K562 (cell line): ENCODE measurements at regions not wholly inside any gene's neighbourhood (a gene's known extent, or its start where the extent isn't known, plus 50 kb on each side); places are given as distances from the start of the nearest gene placed in this dataset.
A peak's percentile ranks its signal among the peaks of the same experiment; 100 is the strongest.

Source experiments
- ATAC-seq: fragments of 200-7000 bp; cut with Tn5 transposase; 3 replicates; pipeline ENCODE4 v1.9.1; 2020; ENCODE audit warnings: moderate library complexity
- BruUV-seq: library from RNA; stranded (reverse); fragments of 400-500 nt; replicated peaks from 2 replicates; lab custom pipeline; 2021; lab: Mats Ljungman, UMichigan
- CTCF ChIA-PET: fragments of 300-600 bp; formaldehyde crosslinking; extraction: SDS; loops from one replicate; lab custom pipeline; 2021; ENCODE audit warnings: low intra/inter-chr PET ratio; lab: Yijun Ruan, JAX
- POLR2A ChIA-PET: fragments of 300-600, 350-650 bp; sonication (Branson Sonifier 250); formaldehyde crosslinking; extraction: SDS; loops from one replicate; lab custom pipeline; 2021; ENCODE audit warnings: antibody characterized with exemption, inconsistent platforms; lab: Yijun Ruan, JAX
- DNase-seq, 4 experiments: peaks; one replicate each; pipeline versions ENCODE4 v3.0.0 to v3.0.0-alpha.2; 2011 to 2018; ENCODE audit warnings: low spot score in 3 of 4, mixed read lengths in 3 of 4; ENCODE audit errors: extremely low read depth in 1 of 4
- FAIRE-seq: peaks from 2 replicates; lab custom pipeline; 2011; peaks lifted over from hg19 to GRCh38; lab: Jason Lieb, UNC
- H2AFZ ChIP-seq: 2 replicates; pipeline ENCODE4 v1.6.0; 2011; ENCODE audit warnings: low read depth, low read length, control low read depth, inconsistent platforms
- H3K27ac ChIP-seq: fragments of 200-600 bp; 3 replicates; pipeline ENCODE4 v1.8.0; 2011; ENCODE audit warnings: low read depth, mild to moderate bottlenecking, control low read depth, inconsistent platforms, low read length, moderate library complexity, mixed read lengths; ENCODE audit errors: extremely low read depth
- H3K27me3 ChIP-seq, 2 experiments: fragments of 300-600 bp in 1 of 2; 2 replicates in 1 of 2; 3 replicates in 1 of 2; pipeline versions ENCODE4 v1.6.0 to v1.8.0; 2011; ENCODE audit warnings: inconsistent platforms in 2 of 2, low read length in 2 of 2, mild to moderate bottlenecking in 1 of 2, mixed read lengths in 1 of 2, moderate library complexity in 1 of 2; ENCODE audit not compliant: control insufficient read depth in 2 of 2, insufficient read depth in 2 of 2
- H3K36me3 ChIP-seq: fragments of 300-600 bp; 3 replicates; pipeline ENCODE4 v1.8.0; 2011; ENCODE audit warnings: mild to moderate bottlenecking, low read length, inconsistent platforms; ENCODE audit not compliant: control insufficient read depth, insufficient read depth
- H3K4me1 ChIP-seq, 2 experiments: fragments of 200-600 bp in 1 of 2; replicated peaks in 1 of 2; 2 replicates in 1 of 2; 3 replicates in 1 of 2; pipeline versions ENCODE4 v1.5.1 to v1.8.0; 2011; ENCODE audit warnings: inconsistent platforms in 2 of 2, low read length in 2 of 2, mild to moderate bottlenecking in 1 of 2, mixed read lengths in 1 of 2, moderate library complexity in 1 of 2; ENCODE audit not compliant: control insufficient read depth in 2 of 2, insufficient read depth in 2 of 2
- H3K4me2 ChIP-seq: 2 replicates; pipeline ENCODE4 v1.6.1; 2011; ENCODE audit warnings: low read length, control low read depth, inconsistent platforms, mixed read lengths; ENCODE audit not compliant: insufficient read depth
- H3K4me3 ChIP-seq: fragments of 200-600 bp; sonication (generic), shearing (Covaris generic); 2 replicates; pipeline ENCODE4 v1.5.1; 2016; ENCODE audit warnings: control low read depth, inconsistent platforms
- H3K79me2 ChIP-seq: fragments of 200-600 bp; 3 replicates; pipeline ENCODE4 v1.8.0; 2011; ENCODE audit warnings: low read length, inconsistent platforms; ENCODE audit not compliant: control insufficient read depth, insufficient read depth
- H3K9ac ChIP-seq, 2 experiments: 2 replicates each; pipeline versions ENCODE4 v1.6.0 to v1.6.1; 2011; ENCODE audit warnings: low read depth in 2 of 2, low read length in 2 of 2, control low read depth in 1 of 2, inconsistent platforms in 1 of 2, mild to moderate bottlenecking in 1 of 2, mixed read lengths in 1 of 2; ENCODE audit not compliant: insufficient read depth in 1 of 2
- H3K9me1 ChIP-seq: one replicate; pipeline ENCODE4 v1.6.0; 2011; ENCODE audit warnings: inconsistent platforms, mild to moderate bottlenecking, low read length, moderate library complexity; ENCODE audit not compliant: control insufficient read depth, insufficient read depth
- H3K9me3 ChIP-seq: replicated peaks from 2 replicates; pipeline ENCODE4 v1.5.1; 2011; ENCODE audit warnings: low read depth, low read length, inconsistent platforms; ENCODE audit not compliant: control insufficient read depth, insufficient read depth
- H4K20me1 ChIP-seq: replicated peaks from 2 replicates; pipeline ENCODE4 v1.6.1; 2011; ENCODE audit warnings: low read length, inconsistent platforms, mixed read lengths; ENCODE audit not compliant: control insufficient read depth, insufficient read depth
- CEBPB ChIP-seq: fragments of 450-650 bp; IDR thresholded peaks from 2 replicates; pipeline ENCODE4 v1.6.1; 2016; ENCODE audit warnings: missing genetic modification characterization, missing compliant biosample characterization
- CEBPG ChIP-seq, 3 experiments: fragments of 200-800 bp in 1 of 3; sonication (Bioruptor generic) in 1 of 3; sonication (generic) in 1 of 3; formaldehyde crosslinking in 1 of 3; IDR thresholded peaks in 2 of 3; conservative IDR thresholded peaks in 1 of 3; 2 replicates each; pipeline versions ENCODE4 v1.6.1 to v1.8.0; 2016 to 2022; ENCODE audit warnings: missing compliant biosample characterization in 2 of 3, missing genetic modification characterization in 2 of 3, mild to moderate bottlenecking in 1 of 3, missing genetic modification reagents in 1 of 3
- COPS2 ChIP-seq: fragments of 450-650 bp; conservative IDR thresholded peaks from 2 replicates; pipeline ENCODE4 v1.6.1; 2016; ENCODE audit warnings: mild to moderate bottlenecking, moderate library complexity
- SPI1 ChIP-seq: IDR thresholded peaks from 2 replicates; pipeline ENCODE4 v1.6.1; 2011; ENCODE audit warnings: low read depth, low read length, control low read depth, borderline replicate concordance
- ZKSCAN8 ChIP-seq: fragments of 200-800 bp; sonication (Bioruptor generic); IDR thresholded peaks from 2 replicates; pipeline ENCODE4 v1.6.1; 2016; ENCODE audit warnings: missing genetic modification characterization, missing compliant biosample characterization
- WGBS: fragments of 100-300 bp; shearing (Covaris generic); methylation state at CpG from one replicate; pipeline ENCODE4 v1.1.6; 2016; ENCODE audit warnings: low coverage, mixed read lengths; ENCODE audit not compliant: insufficient coverage; ENCODE audit errors: missing lambda C conversion rate; 5-methylcytosine and 5-hydroxymethylcytosine counted together
- in situ Hi-C: fragments of 300-500 bp; cut with MboI; formaldehyde crosslinking; loops from 4 replicates; pipeline ENCODE4 v1.15.0; 2018; ENCODE audit warnings: inconsistent platforms, mixed read lengths
- intact Hi-C: fragments of 100-400 bp; cut with micrococcal nuclease; formaldehyde crosslinking; loops from 2 replicates; pipeline ENCODE4 v1.14.2; 2022
- TF ChIP-seq, protein P1 (sequence below): sonication (generic); formaldehyde crosslinking; IDR thresholded peaks from 2 replicates; pipeline ENCODE4 v1.8.1; 2023; ENCODE audit warnings: mild to moderate bottlenecking, missing genetic modification reagents, moderate library complexity

DNA sequence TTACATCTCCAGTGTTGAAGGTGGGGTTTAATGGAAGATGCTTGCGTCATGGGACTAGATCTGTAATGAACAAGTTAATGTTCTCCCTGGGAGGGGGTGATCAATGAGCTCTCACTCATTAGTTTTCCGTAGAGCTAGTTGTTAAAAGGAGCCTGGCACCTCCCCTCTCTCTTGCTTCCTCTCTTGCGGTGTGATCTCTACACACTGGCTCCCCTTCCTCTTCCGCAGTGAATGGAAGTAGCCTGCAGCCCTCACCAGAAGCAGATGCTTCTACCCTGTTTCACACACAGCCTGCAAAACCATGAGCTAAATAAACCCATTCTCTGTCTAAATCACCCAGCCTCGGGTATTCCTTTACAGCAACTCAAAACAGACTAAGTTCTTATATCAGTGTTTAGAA is 318.8 kb downstream of the SLITRK1 start (continued):
- TF ChIP-seq COPS2, result no peak
- TF ChIP-seq ZKSCAN8, result no peak
- TF ChIP-seq, all 486 proteins: peak for 0

DNA sequence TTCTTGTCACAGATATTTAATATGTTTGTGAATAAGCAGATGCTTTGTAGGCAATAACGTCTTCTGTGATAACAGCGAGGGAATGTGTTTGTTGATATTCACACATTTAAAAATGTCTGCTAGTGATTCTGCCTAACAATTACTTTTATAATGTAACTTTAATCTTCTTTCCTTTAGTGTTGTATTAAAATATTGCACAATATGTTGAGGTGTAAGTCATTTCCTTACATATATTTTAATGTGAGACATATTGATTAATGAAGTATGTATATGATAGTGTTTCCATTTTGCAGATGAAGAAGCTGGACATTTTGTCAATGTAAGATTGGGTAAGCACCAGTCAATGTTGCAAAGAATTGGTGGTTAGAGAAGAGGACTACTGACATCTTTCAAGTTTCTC is 324.4 kb downstream of the SLITRK1 start:
- DNase-seq, result no peak
- TF ChIP-seq, protein P1, sequence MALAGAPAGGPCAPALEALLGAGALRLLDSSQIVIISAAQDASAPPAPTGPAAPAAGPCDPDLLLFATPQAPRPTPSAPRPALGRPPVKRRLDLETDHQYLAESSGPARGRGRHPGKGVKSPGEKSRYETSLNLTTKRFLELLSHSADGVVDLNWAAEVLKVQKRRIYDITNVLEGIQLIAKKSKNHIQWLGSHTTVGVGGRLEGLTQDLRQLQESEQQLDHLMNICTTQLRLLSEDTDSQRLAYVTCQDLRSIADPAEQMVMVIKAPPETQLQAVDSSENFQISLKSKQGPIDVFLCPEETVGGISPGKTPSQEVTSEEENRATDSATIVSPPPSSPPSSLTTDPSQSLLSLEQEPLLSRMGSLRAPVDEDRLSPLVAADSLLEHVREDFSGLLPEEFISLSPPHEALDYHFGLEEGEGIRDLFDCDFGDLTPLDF (CRISPR knock-in tag), result no peak
- TF ChIP-seq SPI1 (no peak), CEBPG (CRISPR knock-in tag; IDR thresholded peaks at IDR 0.05) (no peak), CEBPG (tag; conservative IDR thresholded peaks at IDR 0.05 in 1 of 2, IDR thresholded peaks at IDR 0.05 in 1 of 2) (peak in 1 of 2 experiments; percentile 67; a peak in 2 of 4 replicates), CEBPB (tag) (0 out of 2 replicates have a peak, but pooled peaks have one; percentile 22)
- TF ChIP-seq, all 486 proteins: peak for 2
- in situ Hi-C loops, result no loop called here
- no peak for FAIRE-seq
- H3K4me1 ChIP-seq, result no peaks in the 10 kb centered on the region
- BruUV-seq, result no TSS peak
- POLR2A ChIA-PET, result no interaction called here
- H3K79me2 ChIP-seq, result no peaks in the 10 kb centered on the region
- no peaks in the 10 kb centered on the region for H3K9me3 ChIP-seq
- no peak overlapping the region for H3K4me2 ChIP-seq
- intact Hi-C loops, result no loop called here
- ATAC-seq, result no peak
- no peak overlapping the region for H3K4me3 ChIP-seq
- H2AFZ ChIP-seq, result no peak overlapping the region
- no peak overlapping the region for H3K9ac ChIP-seq
- WGBS, result 0% methylated on average over 2 of the region's 2 CpGs
- H3K9me1 ChIP-seq, result no peaks in the 10 kb centered on the region
- no peak overlapping the region for H3K27ac ChIP-seq
- CTCF ChIA-PET, result no interaction called here
- no peaks in the 10 kb centered on the region for H3K27me3 ChIP-seq
- H3K36me3 ChIP-seq, result no peaks in the 10 kb centered on the region
- H4K20me1 ChIP-seq, result no peaks in the 10 kb centered on the region
